ENCODE measurements at regions not wholly inside any gene's neighbourhood (a gene's known extent, or its start where the extent isn't known, plus 50 kb on each side); places are given as distances from the start of the nearest gene placed in this dataset.

DNA sequence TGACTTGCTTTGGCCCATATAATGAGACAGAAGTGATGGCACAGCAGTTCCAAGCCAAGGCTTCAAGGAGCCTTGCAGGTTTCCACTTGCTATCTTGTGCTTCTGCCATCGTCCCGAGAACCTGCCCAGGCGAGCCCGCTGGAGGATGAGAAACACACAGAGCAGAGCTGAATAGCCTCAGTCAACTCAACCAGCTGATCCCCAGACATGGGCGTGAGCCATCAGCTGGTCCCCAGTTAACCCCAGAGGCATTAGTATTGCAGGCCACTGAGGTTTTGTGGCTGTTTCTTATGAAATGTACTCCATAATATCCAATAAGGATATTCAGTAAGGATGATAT is 57.7 kb upstream of the GPCPD1 start:
- CTCF ChIA-PET (ENCODE audit: low intra/inter-chr PET ratio) = no interaction called here
- Histone ChIP-seq H2AFZ (ENCODE audit: low read depth, low read length) (no peak overlapping the region), H3K27me3 (ENCODE audit: control insufficient read depth in 2 of 2, insufficient read depth in 2 of 2, low read length in 2 of 2) (no peaks in the 10 kb centered on the region)

More for the DNA sequence above, 57.7 kb upstream of the GPCPD1 start:
- Histone ChIP-seq H4K20me1 (replicated peaks; ENCODE audit: control insufficient read depth, insufficient read depth, low read length) (no peaks in the 10 kb centered on the region), H3K4me2 (ENCODE audit: insufficient read depth, low read length) (no peak overlapping the region), H3K4me3 (no peak overlapping the region), H3K4me1 (replicated peaks in 1 of 2; ENCODE audit: control insufficient read depth in 2 of 2, insufficient read depth in 2 of 2, low read length in 2 of 2) (peaks cover 3 to 6% of the 10 kb centered on the region in 2 experiments; a peak in 2 of 5 replicates), H3K9ac (ENCODE audit: insufficient read depth in 1 of 2, low read depth in 2 of 2, low read length in 2 of 2) (no peak overlapping the region; a peak in 1 of 4 replicates), H3K9me1 (ENCODE audit: control insufficient read depth, insufficient read depth, low read length) (no peaks in the 10 kb centered on the region), H3K27ac (ENCODE audit: extremely low read depth, low read depth, low read length) (no peak overlapping the region), H3K36me3 (ENCODE audit: control insufficient read depth, insufficient read depth, low read length) (no peaks in the 10 kb centered on the region), H3K9me3 (replicated peaks; ENCODE audit: control insufficient read depth, insufficient read depth, low read depth, low read length) (no peaks in the 10 kb centered on the region), H3K79me2 (ENCODE audit: control insufficient read depth, insufficient read depth, low read length) (no peaks in the 10 kb centered on the region)
- TF ChIP-seq RBM15 (IDR thresholded peaks at IDR 0.05; ENCODE audit: insufficient read depth, low read length) (no peak), BDP1 (IDR thresholded peaks at IDR 0.05; ENCODE audit: insufficient read depth, insufficient read length) (no peak), NEUROD1 (IDR thresholded peaks at IDR 0.05; ENCODE audit: borderline replicate concordance, low read depth, low read length, partially characterized antibody) (no peak), STAT6 (CRISPR knock-in tag; IDR thresholded peaks at IDR 0.05) (no peak), TEAD2 (tag; IDR thresholded peaks at IDR 0.05) (no peak), HNRNPLL (IDR thresholded peaks at IDR 0.05; ENCODE audit: low read depth, low read length, poor library complexity, severe bottlenecking) (no peak), KLF6 (CRISPR knock-in tag; IDR thresholded peaks at IDR 0.05; ENCODE audit: borderline replicate concordance) (no peak), BHLHE40 (IDR thresholded peaks at IDR 0.05; ENCODE audit: low read length) (no peak), CHD1 (IDR thresholded peaks at IDR 0.05; ENCODE audit: low read length) (no peak), SRF (CRISPR knock-in tag; IDR thresholded peaks at IDR 0.05) (no peak)
- TF ChIP-seq, protein P1, sequence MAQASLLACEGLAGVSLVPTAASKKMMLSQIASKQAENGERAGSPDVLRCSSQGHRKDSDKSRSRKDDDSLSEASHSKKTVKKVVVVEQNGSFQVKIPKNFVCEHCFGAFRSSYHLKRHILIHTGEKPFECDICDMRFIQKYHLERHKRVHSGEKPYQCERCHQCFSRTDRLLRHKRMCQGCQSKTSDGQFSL (CRISPR knock-in tag; IDR thresholded peaks at IDR 0.05) = no peak
- TF ChIP-seq, protein P1 (tag; IDR thresholded peaks at IDR 0.05) = no peak
- TF ChIP-seq, protein P2, sequence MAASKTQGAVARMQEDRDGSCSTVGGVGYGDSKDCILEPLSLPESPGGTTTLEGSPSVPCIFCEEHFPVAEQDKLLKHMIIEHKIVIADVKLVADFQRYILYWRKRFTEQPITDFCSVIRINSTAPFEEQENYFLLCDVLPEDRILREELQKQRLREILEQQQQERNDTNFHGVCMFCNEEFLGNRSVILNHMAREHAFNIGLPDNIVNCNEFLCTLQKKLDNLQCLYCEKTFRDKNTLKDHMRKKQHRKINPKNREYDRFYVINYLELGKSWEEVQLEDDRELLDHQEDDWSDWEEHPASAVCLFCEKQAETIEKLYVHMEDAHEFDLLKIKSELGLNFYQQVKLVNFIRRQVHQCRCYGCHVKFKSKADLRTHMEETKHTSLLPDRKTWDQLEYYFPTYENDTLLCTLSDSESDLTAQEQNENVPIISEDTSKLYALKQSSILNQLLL (CRISPR knock-in tag; IDR thresholded peaks at IDR 0.05; ENCODE audit: borderline replicate concordance) = no peak
- intact Hi-C loops (cut with micrococcal nuclease) = no loop called here
- WGBS (ENCODE audit: insufficient coverage, low coverage, missing lambda C conversion rate) = 67% methylated on average over 5 of the region's 5 CpGs
- POLR2A ChIA-PET = interaction anchor here (1.3 kb wide), 1 partner anchor 12 kb away, joined by 3 read pairs; no protein-coding TSS in a partner anchor
- DNase-seq (ENCODE audit: extremely low read depth in 1 of 4, low spot score in 3 of 4) (no peak), ATAC-seq (no peak), FAIRE-seq (no peak)
- in situ Hi-C loops (cut with MboI) = no loop called here
- BruUV-seq (replicated peaks) = no TSS peak

All from K562 (cell line).